ENCODE measurements at regions not wholly inside any gene's neighbourhood (a gene's known extent, or its start where the extent isn't known, plus 50 kb on each side); places are given as distances from the start of the nearest gene placed in this dataset.

- no peak for TF ChIP-seq EZH2 (IDR thresholded peaks at IDR 0.05)
- TF ChIP-seq CTCF (IDR thresholded peaks at IDR 0.05), result no peak
- no peak for TF ChIP-seq EZH2phosphoT487 (IDR thresholded peaks at IDR 0.05)
Observed at GRCh38 chr4:152007111-152007510, 246.3 kb upstream of the GATB start.
